PC-3 (cell line): ENCODE measurements at regions not wholly inside any gene's neighbourhood (a gene's known extent, or its start where the extent isn't known, plus 50 kb on each side); places are given as distances from the start of the nearest gene placed in this dataset.

Experiments
- ATAC-seq: fragments of 200-7000 bp; cut with Tn5 transposase; 2 replicates; pipeline ENCODE4 v1.9.1; 2020; ENCODE audit warnings: mild to moderate bottlenecking, moderate library complexity
- BruUV-seq: library from RNA; stranded (reverse); fragments of 400-500 nt; replicated peaks from 2 replicates; lab custom pipeline; 2021; lab: Mats Ljungman, UMichigan
- CTCF ChIA-PET: fragments of 300-600 bp; sonication (Branson Sonifier 250); formaldehyde crosslinking; loops from one replicate; lab custom pipeline; 2022; ENCODE audit warnings: antibody characterized with exemption; lab: Charles Lee
- POLR2A ChIA-PET: fragments of 300-600 bp; sonication (Branson Sonifier 250); formaldehyde crosslinking; loops from one replicate; lab custom pipeline; 2022; ENCODE audit warnings: antibody characterized with exemption; ENCODE audit not compliant: unreplicated experiment; lab: Charles Lee
- DNase-seq: peaks from one replicate; pipeline ENCODE4 v3.0.0-alpha.2; 2015
- H2AFZ ChIP-seq: fragments of 300-600 bp; sonication (generic); 2 replicates; pipeline ENCODE4 v1.6.0; 2016; ENCODE audit warnings: antibody characterized with exemption, low read length
- H3F3A ChIP-seq: fragments of 300-600 bp; sonication (generic); one replicate; pipeline ENCODE4 v1.6.0; 2017; ENCODE audit warnings: antibody characterized with exemption, low read length, control low read depth, mild to moderate bottlenecking; ENCODE audit not compliant: unreplicated experiment
- H3K27ac ChIP-seq: fragments of 300-600 bp; sonication (generic); 2 replicates; pipeline ENCODE4 v1.5.1; 2016; ENCODE audit warnings: mild to moderate bottlenecking, low read length
- H3K27me3 ChIP-seq: fragments of 300-600 bp; sonication (generic); 2 replicates; pipeline ENCODE4 v1.6.1; 2016; ENCODE audit warnings: low read length, mixed read lengths
- H3K36me3 ChIP-seq: fragments of 300-600 bp; sonication (generic); 2 replicates; pipeline ENCODE4 v1.6.1; 2016; ENCODE audit warnings: low read depth, mixed run types, low read length, mixed read lengths
- H3K4me1 ChIP-seq: fragments of 300-600 bp; sonication (generic); 2 replicates; pipeline ENCODE4 v1.5.1; 2016; ENCODE audit warnings: low read length; ENCODE audit not compliant: insufficient read depth
- H3K4me2 ChIP-seq: fragments of 300-600 bp; sonication (generic); 2 replicates; pipeline ENCODE4 v1.6.0; 2016; ENCODE audit warnings: low read length
- H3K4me3 ChIP-seq: fragments of 300-600 bp; sonication (generic); 2 replicates; pipeline ENCODE4 v1.5.1; 2016; ENCODE audit warnings: mild to moderate bottlenecking, low read length, mixed read lengths
- H3K79me2 ChIP-seq: fragments of 300-600 bp; sonication (generic); 2 replicates; pipeline ENCODE4 v1.6.1; 2017; ENCODE audit warnings: low read length, mixed read lengths
- H3K9ac ChIP-seq: fragments of 300-600 bp; sonication (generic); 2 replicates; pipeline ENCODE4 v1.6.0; 2016; ENCODE audit warnings: mild to moderate bottlenecking, low read length
- H3K9me2 ChIP-seq: fragments of 300-600 bp; sonication (generic); replicated peaks from 2 replicates; pipeline ENCODE4 v1.6.1; 2016; ENCODE audit warnings: mixed run types, low read length, mixed read lengths
- H3K9me3 ChIP-seq: fragments of 300-600 bp; sonication (generic); 2 replicates; pipeline ENCODE4 v1.6.1; 2016; ENCODE audit warnings: low read length, mixed read lengths
- H4K20me1 ChIP-seq: fragments of 300-600 bp; sonication (generic); 2 replicates; pipeline ENCODE4 v1.6.1; 2016; ENCODE audit warnings: low read length, mixed read lengths
- EZH2 ChIP-seq: fragments of 300-600 bp; sonication (generic); IDR thresholded peaks from one replicate; pipeline ENCODE4 v1.6.1; 2017; ENCODE audit warnings: antibody characterized with exemption, mild to moderate bottlenecking, low read length; ENCODE audit not compliant: unreplicated experiment
- EZH2phosphoT487 ChIP-seq: fragments of 300-600 bp; sonication (generic); IDR thresholded peaks from 2 replicates; pipeline ENCODE4 v1.6.1; 2018; ENCODE audit warnings: mild to moderate bottlenecking, antibody characterized with exemption, low read length, borderline replicate concordance
- intact Hi-C: fragments of 100-400 bp; cut with micrococcal nuclease; formaldehyde crosslinking; loops from 2 replicates; pipeline ENCODE4 v1.9.0; 2023
- TF ChIP-seq, protein P1 (sequence below): fragments of 300-600 bp; sonication (generic); conservative IDR thresholded peaks from 2 replicates; pipeline ENCODE4 v1.5.1; 2017; ENCODE audit warnings: antibody characterized with exemption, low read depth, mild to moderate bottlenecking, low read length

DNA sequence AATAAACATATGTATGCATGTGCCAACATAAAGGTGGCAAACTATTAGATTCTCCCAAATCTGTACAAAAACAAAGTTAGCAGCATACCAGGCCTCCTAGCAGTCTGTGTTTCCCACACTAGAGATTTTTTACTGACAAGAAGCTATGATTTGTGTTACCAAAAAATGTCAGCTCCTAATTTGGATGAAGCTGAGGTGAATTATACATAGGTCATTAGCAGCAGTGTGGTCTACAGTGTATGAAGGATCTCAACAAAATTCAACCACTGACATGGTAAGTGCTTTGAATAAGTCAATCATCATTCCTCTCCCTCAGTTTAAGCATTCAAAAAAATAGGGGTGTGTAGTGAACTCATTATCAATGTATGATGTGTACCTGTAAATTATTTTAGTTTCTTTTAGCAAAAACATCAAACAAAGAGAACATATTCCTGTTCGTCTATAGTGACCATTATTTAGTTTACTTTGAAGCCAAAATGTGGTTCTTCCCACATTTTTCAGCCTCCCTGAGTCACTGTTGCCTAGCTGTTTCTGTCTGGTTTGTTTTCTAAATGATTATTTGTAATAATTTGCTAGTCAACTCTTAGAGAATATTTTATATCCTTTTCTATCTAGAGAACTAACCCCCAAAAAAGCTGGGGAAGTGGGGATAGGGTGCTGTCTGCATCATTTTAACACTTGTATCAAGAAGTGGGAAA lies 52.1 kb upstream of the RGMB start:
- H4K20me1 ChIP-seq, result no peaks in the 10 kb centered on the region
- ChIA-PET CTCF (no interaction called here), POLR2A (no interaction called here)
- no peak overlapping the region for H3K9ac ChIP-seq
- H3K27me3 ChIP-seq, result no peaks in the 10 kb centered on the region
- intact Hi-C loops, result no loop called here
- H3K9me3 ChIP-seq, result no peaks in the 10 kb centered on the region
- no peak for ATAC-seq
- H3K36me3 ChIP-seq, result no peaks in the 10 kb centered on the region
- no peak overlapping the region for H3K4me3 ChIP-seq
- no peaks in the 10 kb centered on the region for H3K9me2 ChIP-seq
- H3K4me1 ChIP-seq, result no peaks in the 10 kb centered on the region
- H3K4me2 ChIP-seq, result no peak overlapping the region
- no peaks in the 10 kb centered on the region for H3F3A ChIP-seq
- no peak overlapping the region for H3K27ac ChIP-seq
- TF ChIP-seq, protein P1, sequence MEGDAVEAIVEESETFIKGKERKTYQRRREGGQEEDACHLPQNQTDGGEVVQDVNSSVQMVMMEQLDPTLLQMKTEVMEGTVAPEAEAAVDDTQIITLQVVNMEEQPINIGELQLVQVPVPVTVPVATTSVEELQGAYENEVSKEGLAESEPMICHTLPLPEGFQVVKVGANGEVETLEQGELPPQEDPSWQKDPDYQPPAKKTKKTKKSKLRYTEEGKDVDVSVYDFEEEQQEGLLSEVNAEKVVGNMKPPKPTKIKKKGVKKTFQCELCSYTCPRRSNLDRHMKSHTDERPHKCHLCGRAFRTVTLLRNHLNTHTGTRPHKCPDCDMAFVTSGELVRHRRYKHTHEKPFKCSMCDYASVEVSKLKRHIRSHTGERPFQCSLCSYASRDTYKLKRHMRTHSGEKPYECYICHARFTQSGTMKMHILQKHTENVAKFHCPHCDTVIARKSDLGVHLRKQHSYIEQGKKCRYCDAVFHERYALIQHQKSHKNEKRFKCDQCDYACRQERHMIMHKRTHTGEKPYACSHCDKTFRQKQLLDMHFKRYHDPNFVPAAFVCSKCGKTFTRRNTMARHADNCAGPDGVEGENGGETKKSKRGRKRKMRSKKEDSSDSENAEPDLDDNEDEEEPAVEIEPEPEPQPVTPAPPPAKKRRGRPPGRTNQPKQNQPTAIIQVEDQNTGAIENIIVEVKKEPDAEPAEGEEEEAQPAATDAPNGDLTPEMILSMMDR, result no peak
- TF ChIP-seq EZH2phosphoT487, result no peak
- no peak for TF ChIP-seq EZH2
- no peaks in the 10 kb centered on the region for H3K79me2 ChIP-seq
- no peak overlapping the region for H2AFZ ChIP-seq
- no peak for DNase-seq
- no TSS peak for BruUV-seq

DNA sequence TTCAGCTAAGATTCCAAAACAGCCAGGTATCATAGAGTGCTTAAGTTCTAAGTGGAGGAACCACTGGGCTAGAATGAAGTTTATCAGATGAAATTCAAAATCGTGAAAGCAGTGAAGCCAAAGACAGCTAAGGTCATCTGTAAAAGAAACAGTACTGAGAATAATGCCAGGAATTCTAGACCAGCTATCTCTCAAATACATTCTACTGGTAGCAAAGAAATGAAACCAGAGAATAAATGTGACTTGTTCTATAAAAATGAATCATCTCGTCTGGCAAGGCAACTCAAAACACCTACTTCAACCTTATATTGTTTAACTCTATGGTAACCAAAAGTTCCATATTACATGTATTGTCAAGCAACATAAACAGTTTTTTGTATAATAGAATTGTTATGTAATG lies 51.3 kb upstream of the RGMB start:
- Histone ChIP-seq H3K9ac (no peak overlapping the region), H3K36me3 (no peaks in the 10 kb centered on the region), H3K4me2 (no peak overlapping the region), H4K20me1 (no peaks in the 10 kb centered on the region), H3K9me2 (no peaks in the 10 kb centered on the region), H3K79me2 (no peaks in the 10 kb centered on the region), H3K27me3 (no peaks in the 10 kb centered on the region), H3K4me1 (no peaks in the 10 kb centered on the region), H3K9me3 (no peaks in the 10 kb centered on the region), H3F3A (no peaks in the 10 kb centered on the region), H3K27ac (no peak overlapping the region), H2AFZ (0 out of 2 replicates have a peak overlapping the region, but pooled peaks have one; percentile 25), H3K4me3 (no peak overlapping the region)
- TF ChIP-seq EZH2, result no peak
- TF ChIP-seq EZH2phosphoT487, result no peak
- TF ChIP-seq, protein P1, result no peak
- BruUV-seq, result no TSS peak
- ChIA-PET POLR2A (no interaction called here), CTCF (no interaction called here)
- DNase-seq (peak; percentile 25), ATAC-seq (peak; percentile 67)
- intact Hi-C loops, result no loop called here

DNA sequence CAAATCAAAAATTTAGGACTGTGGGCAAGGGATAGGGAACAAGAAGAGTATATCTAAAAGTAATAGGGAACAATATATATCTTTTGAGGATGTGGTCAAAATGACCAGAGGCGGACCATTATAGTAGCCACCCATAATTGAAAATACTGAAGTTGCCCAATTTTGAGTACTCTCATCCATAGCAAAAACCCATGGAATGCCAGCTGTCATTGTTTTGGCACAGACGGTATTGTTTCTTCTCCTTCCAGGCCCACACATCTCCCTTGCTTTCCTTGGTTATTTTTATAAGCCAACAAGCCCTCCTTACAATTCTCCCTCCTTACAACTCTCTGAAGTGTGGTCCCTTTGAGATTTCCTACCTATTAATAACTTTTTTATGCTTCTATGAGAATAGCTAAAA lies 50.4 kb upstream of the RGMB start:
- TF ChIP-seq EZH2, result no peak
- TF ChIP-seq, protein P1, result no peak
- no peak for TF ChIP-seq EZH2phosphoT487
- H3K79me2 ChIP-seq, result no peaks in the 10 kb centered on the region
- H3F3A ChIP-seq, result no peaks in the 10 kb centered on the region
- H3K36me3 ChIP-seq, result no peaks in the 10 kb centered on the region
- ChIA-PET POLR2A (no interaction called here), CTCF (no interaction called here)
- H3K4me1 ChIP-seq, result no peaks in the 10 kb centered on the region
- H4K20me1 ChIP-seq, result no peaks in the 10 kb centered on the region
- H2AFZ ChIP-seq, result no peak overlapping the region
- H3K27me3 ChIP-seq, result no peaks in the 10 kb centered on the region
- DNase-seq (no peak), ATAC-seq (no peak)
- H3K9ac ChIP-seq, result no peak overlapping the region
- no peak overlapping the region for H3K4me3 ChIP-seq
- H3K4me2 ChIP-seq, result no peak overlapping the region
- no TSS peak for BruUV-seq
- H3K27ac ChIP-seq, result no peak overlapping the region
- H3K9me2 ChIP-seq, result no peaks in the 10 kb centered on the region
- intact Hi-C loops, result no loop called here
- H3K9me3 ChIP-seq, result no peaks in the 10 kb centered on the region
